ENCODE measurements at regions not wholly inside any gene's neighbourhood (a gene's known extent, or its start where the extent isn't known, plus 50 kb on each side); places are given as distances from the start of the nearest gene placed in this dataset.
A peak's percentile ranks its signal among the peaks of the same experiment; 100 is the strongest.

GRCh38 chr1:163872067-163872466 lies 550.3 kb downstream of the NUF2 start:
- no peak for TF ChIP-seq CTCF (IDR thresholded peaks at IDR 0.05; ENCODE audit: borderline replicate concordance, extremely low read depth, insufficient read depth)
- peaks cover 0 to 2% (median 0%) of the 10 kb centered on the region in 3 donors for H3K4me1 ChIP-seq (ENCODE audit: control insufficient read depth in 2 of 3, insufficient read depth in 2 of 3, low read depth in 1 of 3, low read length in 3 of 3)
- no peak overlapping the region for H3K9ac ChIP-seq (ENCODE audit: low read length in 3 of 3)
- H3K36me3 ChIP-seq (ENCODE audit: control insufficient read depth in 2 of 3, insufficient read depth in 3 of 3, low read length in 3 of 3): no peaks in the 10 kb centered on the region
- H3K27ac ChIP-seq (ENCODE audit: low read depth in 2 of 2, low read length in 2 of 2): no peak overlapping the region
- DNase-seq (peak in 1 of 5 donors; percentile 15), FAIRE-seq (no peak)
- no peak overlapping the region for H3K4me3 ChIP-seq (ENCODE audit: low read length in 3 of 3)
- intact Hi-C loops (cut with DNase I): no loop called here
- no peaks in the 10 kb centered on the region for H3K9me3 ChIP-seq (ENCODE audit: control insufficient read depth in 2 of 3, insufficient read depth in 1 of 3, low read length in 3 of 3)
- H3K27me3 ChIP-seq (ENCODE audit: control insufficient read depth, insufficient read depth, low read length): no peaks in the 10 kb centered on the region

GRCh38 chr1:163874070-163874469 lies 552.3 kb downstream of the NUF2 start:
- intact Hi-C loops (cut with DNase I): no loop called here
- no peak for TF ChIP-seq CTCF (IDR thresholded peaks at IDR 0.05; ENCODE audit: borderline replicate concordance, extremely low read depth, insufficient read depth)

GRCh38 chr1:163875200-163875926 lies 553.6 kb downstream of the NUF2 start:
- Histone ChIP-seq H3K27ac (ENCODE audit: low read depth in 2 of 2, low read length in 2 of 2) (peak overlapping the region in 1 of 2 donors; percentile 51), H3K27me3 (ENCODE audit: control insufficient read depth, insufficient read depth, low read length) (no peaks in the 10 kb centered on the region), H3K9me3 (ENCODE audit: control insufficient read depth in 2 of 3, insufficient read depth in 1 of 3, low read length in 3 of 3) (no peaks in the 10 kb centered on the region), H3K4me3 (ENCODE audit: low read length in 3 of 3) (no peak overlapping the region), H3K36me3 (ENCODE audit: control insufficient read depth in 2 of 3, insufficient read depth in 3 of 3, low read length in 3 of 3) (no peaks in the 10 kb centered on the region), H3K9ac (ENCODE audit: low read length in 3 of 3) (no peak overlapping the region), H3K4me1 (ENCODE audit: control insufficient read depth in 2 of 3, insufficient read depth in 2 of 3, low read depth in 1 of 3, low read length in 3 of 3) (peaks cover 0 to 2% (median 0%) of the 10 kb centered on the region in 3 donors)
- intact Hi-C loops (cut with DNase I): no loop called here
- TF ChIP-seq CTCF (IDR thresholded peaks at IDR 0.05; ENCODE audit: borderline replicate concordance, extremely low read depth, insufficient read depth): no peak
- FAIRE-seq: no peak
- peak in 3 of 5 donors; percentile 21 to 66 (median 47) for DNase-seq

More at GRCh38 chr1:163874070-163874469, 552.3 kb downstream of the NUF2 start:
- no peak for DNase-seq
- peaks cover 0 to 2% (median 0%) of the 10 kb centered on the region in 3 donors for H3K4me1 ChIP-seq (ENCODE audit: control insufficient read depth in 2 of 3, insufficient read depth in 2 of 3, low read depth in 1 of 3, low read length in 3 of 3)
- no peak for FAIRE-seq
- H3K27ac ChIP-seq (ENCODE audit: low read depth in 2 of 2, low read length in 2 of 2): no peak overlapping the region
- no peaks in the 10 kb centered on the region for H3K36me3 ChIP-seq (ENCODE audit: control insufficient read depth in 2 of 3, insufficient read depth in 3 of 3, low read length in 3 of 3)
- no peak overlapping the region for H3K9ac ChIP-seq (ENCODE audit: low read length in 3 of 3)
- H3K27me3 ChIP-seq (ENCODE audit: control insufficient read depth, insufficient read depth, low read length): no peaks in the 10 kb centered on the region
- H3K9me3 ChIP-seq (ENCODE audit: control insufficient read depth in 2 of 3, insufficient read depth in 1 of 3, low read length in 3 of 3): no peaks in the 10 kb centered on the region
- no peak overlapping the region for H3K4me3 ChIP-seq (ENCODE audit: low read length in 3 of 3)

Measured in kidney (tissue), 13 donors.